ENCODE measurements at regions not wholly inside any gene's neighbourhood (a gene's known extent, or its start where the extent isn't known, plus 50 kb on each side); places are given as distances from the start of the nearest gene placed in this dataset.
A peak's percentile ranks its signal among the peaks of the same experiment; 100 is the strongest.

- POLR2A ChIA-PET: no interaction called here
- ATAC-seq (replicated peaks in 1 of 4): no peak
- no peaks in the 10 kb centered on the region for H3K4me1 ChIP-seq (ENCODE audit: control insufficient read depth in 1 of 2, extremely low read depth in 1 of 2, insufficient read depth in 2 of 2, low read length in 2 of 2)
- no peaks in the 10 kb centered on the region for H3K9me3 ChIP-seq
- no CpG with 5 or more reads among the region's 2 CpGs for WGBS (ENCODE audit: insufficient coverage)
- H3K27me3 ChIP-seq (replicated peaks in 1 of 2; ENCODE audit: control insufficient read depth in 2 of 2, extremely low read depth in 1 of 2, insufficient read depth in 2 of 2, low read length in 1 of 2): no peaks in the 10 kb centered on the region
- no peaks in the 10 kb centered on the region for H3K36me3 Mint-ChIP-seq
- H3K4me3 ChIP-seq (ENCODE audit: control insufficient read depth in 1 of 2, extremely low read depth in 1 of 2, low read length in 1 of 2): no peak overlapping the region
- CTCF ChIA-PET: interaction anchor here in 1 of 2 donors (0.6 kb wide), 1 partner anchor 166 kb away, joined by 5 read pairs; no protein-coding TSS in a partner anchor
- no peak for DNase-seq
- H3K36me3 ChIP-seq (ENCODE audit: control insufficient read depth in 2 of 2, extremely low read depth in 1 of 2, insufficient read depth in 1 of 2, low read length in 1 of 2): no peaks in the 10 kb centered on the region
- H3K9me3 Mint-ChIP-seq: no peaks in the 10 kb centered on the region
- H3K4me1 Mint-ChIP-seq: peaks cover 0 to 12% (median 9%) of the 10 kb centered on the region in 3 donors
- no peak overlapping the region for H3K27ac Mint-ChIP-seq
- no peak overlapping the region for H3K27ac ChIP-seq (ENCODE audit: low read length)
- H3K4me3 Mint-ChIP-seq: no peak overlapping the region
- H3K27me3 Mint-ChIP-seq: peaks cover 1 to 15% of the 10 kb centered on the region in 2 donors
These were observed 258.1 kb upstream of the NECTIN3 start for GRCh38 chr3:110813541-110813940.

GRCh38 chr3:110814170-110815007 lies 257.2 kb upstream of the NECTIN3 start:
- Mint-ChIP-seq H3K4me3 (no peak overlapping the region), H3K9me3 (no peaks in the 10 kb centered on the region), H3K36me3 (no peaks in the 10 kb centered on the region), H3K4me1 (peaks cover 0 to 12% (median 9%) of the 10 kb centered on the region in 3 donors), H3K27ac (no peak overlapping the region), H3K27me3 (peaks cover 1 to 15% of the 10 kb centered on the region in 2 donors)
- H3K9me3 ChIP-seq: no peaks in the 10 kb centered on the region
- H3K27ac ChIP-seq (ENCODE audit: low read length): no peak overlapping the region
- H3K4me1 ChIP-seq (ENCODE audit: control insufficient read depth in 1 of 2, extremely low read depth in 1 of 2, insufficient read depth in 2 of 2, low read length in 2 of 2): no peaks in the 10 kb centered on the region
- ChIA-PET POLR2A (no interaction called here), CTCF (interaction anchor here in 1 of 2 donors (0.6 kb wide), 1 partner anchor 166 kb away, joined by 5 read pairs; no protein-coding TSS in a partner anchor)
- ATAC-seq (replicated peaks in 1 of 4): peak in 1 of 4 experiments; percentile 60
- DNase-seq: peak in 4 of 35 experiments; percentile 1 to 16 (median 4)
- 62% methylated on average over 3 of the region's 5 CpGs for WGBS (ENCODE audit: insufficient coverage)
- H3K4me3 ChIP-seq (ENCODE audit: control insufficient read depth in 1 of 2, extremely low read depth in 1 of 2, low read length in 1 of 2): no peak overlapping the region
- H3K36me3 ChIP-seq (ENCODE audit: control insufficient read depth in 2 of 2, extremely low read depth in 1 of 2, insufficient read depth in 1 of 2, low read length in 1 of 2): no peaks in the 10 kb centered on the region
- no peaks in the 10 kb centered on the region for H3K27me3 ChIP-seq (replicated peaks in 1 of 2; ENCODE audit: control insufficient read depth in 2 of 2, extremely low read depth in 1 of 2, insufficient read depth in 2 of 2, low read length in 1 of 2)

DNA sequence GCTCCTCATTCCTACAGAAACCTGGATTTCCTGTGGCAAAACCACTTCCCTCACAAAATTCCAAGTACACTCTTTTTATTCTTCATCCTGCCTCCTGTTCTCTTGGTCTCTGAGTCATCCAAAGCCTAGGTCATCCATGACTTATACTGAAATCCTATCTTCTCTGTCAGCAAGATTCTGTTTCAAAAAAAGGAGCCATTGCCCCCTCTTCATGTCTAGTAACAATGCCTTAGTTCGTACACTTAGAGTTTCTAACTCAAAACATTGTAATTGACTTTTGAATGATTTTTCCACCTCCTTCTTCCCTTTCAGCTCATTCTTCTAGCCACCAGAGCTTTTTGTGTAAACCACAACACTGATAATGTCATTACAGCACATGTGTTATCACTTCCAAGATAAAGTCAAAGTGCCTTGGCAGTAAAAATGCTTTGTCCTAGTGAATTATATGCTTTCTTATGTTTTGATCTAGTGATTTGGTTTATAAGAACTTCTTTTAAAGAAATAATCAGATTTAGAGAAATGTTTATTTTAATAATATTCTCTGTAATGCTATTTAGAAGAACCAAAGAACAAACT lies 256.5 kb upstream of the NECTIN3 start:
- no peaks in the 10 kb centered on the region for H3K36me3 Mint-ChIP-seq
- H3K4me1 Mint-ChIP-seq: peaks cover 0 to 12% (median 9%) of the 10 kb centered on the region in 3 donors
- H3K4me3 ChIP-seq (ENCODE audit: control insufficient read depth in 1 of 2, extremely low read depth in 1 of 2, low read length in 1 of 2): no peak overlapping the region
- ATAC-seq (replicated peaks in 1 of 4): no peak
- H3K36me3 ChIP-seq (ENCODE audit: control insufficient read depth in 2 of 2, extremely low read depth in 1 of 2, insufficient read depth in 1 of 2, low read length in 1 of 2): no peaks in the 10 kb centered on the region
- ChIA-PET POLR2A (no interaction called here), CTCF (interaction anchor here (0.6 to 0.7 kb wide), 2 partner anchors 18 to 255 kb away, joined by 3 to 6 read pairs; no protein-coding TSS in a partner anchor)
- H3K27me3 Mint-ChIP-seq: peaks cover 3 to 15% of the 10 kb centered on the region in 2 donors
- H3K4me1 ChIP-seq (ENCODE audit: control insufficient read depth in 1 of 2, extremely low read depth in 1 of 2, insufficient read depth in 2 of 2, low read length in 2 of 2): no peaks in the 10 kb centered on the region
- no peak for DNase-seq
- H3K9me3 Mint-ChIP-seq: no peaks in the 10 kb centered on the region
- no peak overlapping the region for H3K4me3 Mint-ChIP-seq
- WGBS (ENCODE audit: insufficient coverage): 38% methylated on average over 1 of the region's 1 CpG
- no peak overlapping the region for H3K27ac Mint-ChIP-seq
- no peaks in the 10 kb centered on the region for H3K27me3 ChIP-seq (replicated peaks in 1 of 2; ENCODE audit: control insufficient read depth in 2 of 2, extremely low read depth in 1 of 2, insufficient read depth in 2 of 2, low read length in 1 of 2)
- no peaks in the 10 kb centered on the region for H3K9me3 ChIP-seq
- H3K27ac ChIP-seq (ENCODE audit: low read length): no peak overlapping the region

DNA sequence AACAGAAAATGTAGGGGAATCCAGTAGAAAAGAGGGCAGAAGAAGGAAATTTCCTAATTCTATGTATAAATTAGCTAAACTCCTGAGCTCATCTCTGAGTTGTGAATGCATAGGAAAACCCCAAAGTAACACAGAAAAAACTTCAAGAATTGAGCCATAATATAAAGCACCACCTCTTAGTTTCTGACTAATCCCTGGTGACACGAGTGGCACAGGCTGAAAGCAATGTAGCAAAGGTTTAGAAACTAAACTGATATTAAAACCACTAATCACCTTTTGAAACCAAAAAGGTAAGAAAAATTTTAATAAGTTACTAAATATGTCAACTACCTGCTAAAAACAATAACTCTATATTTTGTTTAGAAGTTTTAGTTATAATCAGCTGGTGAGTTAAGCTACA lies 255.6 kb upstream of the NECTIN3 start:
- H3K4me3 ChIP-seq (ENCODE audit: control insufficient read depth in 1 of 2, extremely low read depth in 1 of 2, low read length in 1 of 2): no peak overlapping the region

GRCh38 chr3:110821586-110821985 lies 250.0 kb upstream of the NECTIN3 start:
- CTCF ChIA-PET: no interaction called here
- H3K36me3 ChIP-seq (ENCODE audit: control insufficient read depth in 2 of 2, extremely low read depth in 1 of 2, insufficient read depth in 1 of 2, low read length in 1 of 2): no peaks in the 10 kb centered on the region
- no peaks in the 10 kb centered on the region for H3K4me1 ChIP-seq (ENCODE audit: control insufficient read depth in 1 of 2, extremely low read depth in 1 of 2, insufficient read depth in 2 of 2, low read length in 2 of 2)
- peaks cover 2 to 5% of the 10 kb centered on the region in 2 donors for H3K27me3 Mint-ChIP-seq
- H3K36me3 Mint-ChIP-seq: no peaks in the 10 kb centered on the region
- peaks cover 0 to 2% (median 1%) of the 10 kb centered on the region in 3 donors for H3K9me3 Mint-ChIP-seq
- WGBS (ENCODE audit: insufficient coverage): no CpG with 5 or more reads among the region's 1 CpG
- no peak overlapping the region for H3K4me3 Mint-ChIP-seq
- H3K9me3 ChIP-seq: no peaks in the 10 kb centered on the region
- POLR2A ChIA-PET: no interaction called here
- no peaks in the 10 kb centered on the region for H3K4me1 Mint-ChIP-seq
- no peak overlapping the region for H3K27ac Mint-ChIP-seq
- no peak overlapping the region for H3K27ac ChIP-seq (ENCODE audit: low read length)
- H3K27me3 ChIP-seq (replicated peaks in 1 of 2; ENCODE audit: control insufficient read depth in 2 of 2, extremely low read depth in 1 of 2, insufficient read depth in 2 of 2, low read length in 1 of 2): no peaks in the 10 kb centered on the region
- no peak overlapping the region for H3K4me3 ChIP-seq (ENCODE audit: control insufficient read depth in 1 of 2, extremely low read depth in 1 of 2, low read length in 1 of 2)
- ATAC-seq (replicated peaks in 1 of 4) (no peak), DNase-seq (no peak)

More for the DNA sequence above, 255.6 kb upstream of the NECTIN3 start:
- no peaks in the 10 kb centered on the region for H3K27me3 ChIP-seq (replicated peaks in 1 of 2; ENCODE audit: control insufficient read depth in 2 of 2, extremely low read depth in 1 of 2, insufficient read depth in 2 of 2, low read length in 1 of 2)
- CTCF ChIA-PET: interaction anchor here in 1 of 2 donors (0.6 kb wide), 1 partner anchor 18 kb away, joined by 3 read pairs; no protein-coding TSS in a partner anchor
- no peak overlapping the region for H3K27ac Mint-ChIP-seq
- no peaks in the 10 kb centered on the region for H3K36me3 Mint-ChIP-seq
- no peaks in the 10 kb centered on the region for H3K9me3 ChIP-seq
- no peak overlapping the region for H3K27ac ChIP-seq (ENCODE audit: low read length)
- H3K4me3 Mint-ChIP-seq: no peak overlapping the region
- no peaks in the 10 kb centered on the region for H3K36me3 ChIP-seq (ENCODE audit: control insufficient read depth in 2 of 2, extremely low read depth in 1 of 2, insufficient read depth in 1 of 2, low read length in 1 of 2)
- H3K4me1 Mint-ChIP-seq: peaks cover 0 to 12% (median 9%) of the 10 kb centered on the region in 3 donors
- no peaks in the 10 kb centered on the region for H3K4me1 ChIP-seq (ENCODE audit: control insufficient read depth in 1 of 2, extremely low read depth in 1 of 2, insufficient read depth in 2 of 2, low read length in 2 of 2)
- POLR2A ChIA-PET: no interaction called here
- H3K27me3 Mint-ChIP-seq: peaks cover 3 to 12% of the 10 kb centered on the region in 2 donors
- WGBS (ENCODE audit: insufficient coverage): no CpG with 5 or more reads among the region's 1 CpG
- H3K9me3 Mint-ChIP-seq: no peaks in the 10 kb centered on the region
- DNase-seq: no peak
- ATAC-seq (replicated peaks in 1 of 4): no peak

DNA sequence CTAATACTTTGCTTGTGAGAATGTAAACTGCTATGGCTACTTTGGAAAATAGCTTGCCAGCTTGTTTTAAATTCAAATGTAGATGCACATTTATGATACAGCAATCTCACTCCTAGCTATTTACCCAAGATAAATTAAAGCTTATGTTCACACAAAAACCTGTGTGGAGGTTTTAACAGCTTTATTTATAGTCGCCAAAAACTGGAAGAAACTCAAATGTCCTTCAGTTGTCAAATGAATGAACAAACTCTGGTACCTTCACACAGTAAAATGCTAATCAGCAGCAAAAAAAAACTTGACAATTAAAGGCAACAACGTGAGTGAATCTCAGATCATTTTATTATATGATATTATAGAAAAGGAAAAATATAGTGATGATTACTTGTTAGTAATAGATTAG lies 248.6 kb upstream of the NECTIN3 start:
- Mint-ChIP-seq H3K27ac (no peak overlapping the region), H3K9me3 (peaks cover 0 to 4% (median 4%) of the 10 kb centered on the region in 3 donors), H3K4me3 (no peak overlapping the region), H3K36me3 (no peaks in the 10 kb centered on the region), H3K27me3 (peaks cover 0 to 2% of the 10 kb centered on the region in 2 donors), H3K4me1 (no peaks in the 10 kb centered on the region)
- Histone ChIP-seq H3K9me3 (no peaks in the 10 kb centered on the region), H3K27ac (ENCODE audit: low read length) (no peak overlapping the region), H3K4me1 (ENCODE audit: control insufficient read depth in 1 of 2, extremely low read depth in 1 of 2, insufficient read depth in 2 of 2, low read length in 2 of 2) (no peaks in the 10 kb centered on the region), H3K27me3 (replicated peaks in 1 of 2; ENCODE audit: control insufficient read depth in 2 of 2, extremely low read depth in 1 of 2, insufficient read depth in 2 of 2, low read length in 1 of 2) (no peaks in the 10 kb centered on the region), H3K36me3 (ENCODE audit: control insufficient read depth in 2 of 2, extremely low read depth in 1 of 2, insufficient read depth in 1 of 2, low read length in 1 of 2) (no peaks in the 10 kb centered on the region), H3K4me3 (ENCODE audit: control insufficient read depth in 1 of 2, extremely low read depth in 1 of 2, low read length in 1 of 2) (no peak overlapping the region)
- DNase-seq: no peak
- no peak for ATAC-seq (replicated peaks in 1 of 4)
- WGBS (ENCODE audit: insufficient coverage): no CpG with 5 or more reads among the region's 2 CpGs
- ChIA-PET CTCF (no interaction called here), POLR2A (no interaction called here)
